ENCODE measurements at regions not wholly inside any gene's neighbourhood (a gene's known extent, or its start where the extent isn't known, plus 50 kb on each side); places are given as distances from the start of the nearest gene placed in this dataset.

- H3K4me1 ChIP-seq (replicated peaks in 1 of 4; ENCODE audit: control insufficient read depth in 3 of 4, insufficient read depth in 4 of 4, low read length in 3 of 4), result no peaks in the 10 kb centered on the region
- no peak overlapping the region for H4K91ac ChIP-seq (replicated peaks; ENCODE audit: insufficient read length, low read length)
- H3K4me3 ChIP-seq (ENCODE audit: extremely low read depth in 1 of 4, insufficient read depth in 2 of 4, low read depth in 3 of 4, low read length in 4 of 4), result no peak overlapping the region
- no peak overlapping the region for H4K5ac ChIP-seq (ENCODE audit: insufficient read length, low read depth, low read length)
- ChIA-PET POLR2A (ENCODE audit: partially characterized antibody) (no interaction called here), CTCF (ENCODE audit: partially characterized antibody) (interaction anchor here (0.9 to 1.6 kb wide), 3 partner anchors 10 to 18 kb away, joined by 3 to 4 read pairs (median 3); no protein-coding TSS in a partner anchor)
- H3K9me3 ChIP-seq (ENCODE audit: insufficient read depth in 2 of 2, low read depth in 1 of 2, low read length in 1 of 2), result peaks cover 17 to 25% of the 10 kb centered on the region in 2 experiments
- no peak overlapping the region for H2BK120ac ChIP-seq (replicated peaks; ENCODE audit: low read depth, low read length)
- WGBS, 2 experiments (ENCODE audit: extremely low coverage in 1 of 2, insufficient coverage in 1 of 2, insufficient read length in 1 of 2, insufficient replicate concordance in 2 of 2, low coverage in 1 of 2, low lambda C conversion rate in 2 of 2, missing lambda C conversion rate in 1 of 2), result 83% methylated on average over 4 of the region's 4 CpGs; no CpG with 5 or more reads in 1 of the 2 experiments
- H2AFZ ChIP-seq (ENCODE audit: low read length), result no peak overlapping the region
- no peak overlapping the region for H2BK12ac ChIP-seq (ENCODE audit: low read depth, low read length)
- no peaks in the 10 kb centered on the region for H3K79me1 ChIP-seq (ENCODE audit: low read depth, low read length)
- H2AK5ac ChIP-seq (ENCODE audit: low read depth, low read length), result no peak overlapping the region
- H3K4me2 ChIP-seq (ENCODE audit: insufficient read depth in 1 of 2, low read depth in 2 of 2, low read length in 2 of 2), result no peak overlapping the region
- no peak overlapping the region for H4K8ac ChIP-seq (ENCODE audit: extremely low read depth, insufficient read depth, low read length)
- no peak overlapping the region for H3K56ac ChIP-seq (replicated peaks; ENCODE audit: insufficient read length, low read depth, low read length)
- H3K79me2 ChIP-seq (ENCODE audit: control insufficient read depth in 1 of 2, insufficient read depth in 2 of 2, low read length in 2 of 2), result no peaks in the 10 kb centered on the region
- no peak for FAIRE-seq
- H3K23ac ChIP-seq (ENCODE audit: insufficient read length), result no peak overlapping the region
- no peaks in the 10 kb centered on the region for H4K20me1 ChIP-seq (replicated peaks in 1 of 2; ENCODE audit: control insufficient read depth in 1 of 2, insufficient read depth in 2 of 2, low read length in 2 of 2)
- H3K4ac ChIP-seq (replicated peaks; ENCODE audit: insufficient read length, low read depth, low read length), result no peak overlapping the region
- no peak overlapping the region for H3K27ac ChIP-seq (ENCODE audit: low read depth, low read length)
- no peak overlapping the region for H2BK5ac ChIP-seq (ENCODE audit: low read depth, low read length)
- no peak overlapping the region for H2BK20ac ChIP-seq (ENCODE audit: low read length)
- H3K18ac ChIP-seq (ENCODE audit: extremely low read depth, low read length), result no peak overlapping the region
- no peak overlapping the region for H3K14ac ChIP-seq (ENCODE audit: insufficient read length)
- peaks cover 0 to 6% (median 0%) of the 10 kb centered on the region in 4 experiments; a peak in 2 of 8 replicates for H3K36me3 ChIP-seq (ENCODE audit: control insufficient read depth in 2 of 4, insufficient read depth in 4 of 4, low read length in 3 of 4)
- DNase-seq (ENCODE audit: low read depth in 1 of 2, low spot score in 2 of 2), result no peak
- H3K27me3 ChIP-seq (replicated peaks in 1 of 4; ENCODE audit: control insufficient read depth in 3 of 4, extremely low read depth in 1 of 4, insufficient read depth in 3 of 4, low read length in 3 of 4), result no peaks in the 10 kb centered on the region
- H3K23me2 ChIP-seq (ENCODE audit: low read depth, low read length), result no peaks in the 10 kb centered on the region
- H2BK15ac ChIP-seq (ENCODE audit: low read length), result no peak overlapping the region
- H3K9ac ChIP-seq (replicated peaks in 1 of 4; ENCODE audit: extremely low read depth in 1 of 4, low read depth in 3 of 4, low read length in 3 of 4), result no peak overlapping the region
- no peak for TF ChIP-seq SIN3A (conservative IDR thresholded peaks at IDR 0.05 in 1 of 2, IDR thresholded peaks at IDR 0.05 in 1 of 2; ENCODE audit: low read depth in 1 of 2, low read length in 2 of 2)
- no peak for TF ChIP-seq RNF2 (IDR thresholded peaks at IDR 0.05; ENCODE audit: borderline replicate concordance, low read depth, low read length, missing control alignments, poor library complexity, severe bottlenecking)
- TF ChIP-seq SRF (IDR thresholded peaks at IDR 0.05; ENCODE audit: low read depth, low read length), result no peak
- TF ChIP-seq SP4 (IDR thresholded peaks at IDR 0.05; ENCODE audit: low read length), result no peak
- no peak for TF ChIP-seq SIRT6 (IDR thresholded peaks at IDR 0.05; ENCODE audit: low read length)
- TF ChIP-seq BACH1 (IDR thresholded peaks at IDR 0.05; ENCODE audit: low read length), result no peak
- no peak for TF ChIP-seq GTF2F1 (IDR thresholded peaks at IDR 0.05; ENCODE audit: borderline replicate concordance, low read depth, low read length)
- TF ChIP-seq CTBP2 (IDR thresholded peaks at IDR 0.05; ENCODE audit: borderline replicate concordance, insufficient read depth, insufficient read length, low read length), result no peak
- TF ChIP-seq CHD1 (IDR thresholded peaks at IDR 0.05; ENCODE audit: low read depth, low read length), result no peak
- TF ChIP-seq TEAD4 (IDR thresholded peaks at IDR 0.05; ENCODE audit: low read depth, low read length), result no peak
- no peak for TF ChIP-seq NRF1 (IDR thresholded peaks at IDR 0.05; ENCODE audit: low read depth, low read length)
- no peak for TF ChIP-seq BRCA1 (IDR thresholded peaks at IDR 0.05; ENCODE audit: low read depth, low read length)
- TF ChIP-seq JUND (IDR thresholded peaks at IDR 0.05; ENCODE audit: low read length), result no peak
- no peak for TF ChIP-seq YY1 (IDR thresholded peaks at IDR 0.05; ENCODE audit: low read depth, low read length)
- TF ChIP-seq TAF1 (IDR thresholded peaks at IDR 0.05; ENCODE audit: low read depth, low read length), result no peak
- no peak for TF ChIP-seq RXRA (IDR thresholded peaks at IDR 0.05; ENCODE audit: insufficient read depth, low read depth, low read length)
Observed at GRCh38 chr16:52727849-52728248, 180.9 kb upstream of the TOX3 start.
